Liver (tissue), 8 donors: ENCODE measurements at regions not wholly inside any gene's neighbourhood (a gene's known extent, or its start where the extent isn't known, plus 50 kb on each side); places are given as distances from the start of the nearest gene placed in this dataset.

Source experiments
- DNase-seq: peaks from one replicate; pipeline ENCODE4 v3.0.0-alpha.2; 2017; ENCODE audit warnings: low spot score
- H3K27ac ChIP-seq, 2 donors: one replicate each; pipeline ENCODE4 v1.7.0; 2013; ENCODE audit warnings: inconsistent platforms in 2 of 2, low read length in 2 of 2, control low read depth in 1 of 2, low read depth in 1 of 2, mild to moderate bottlenecking in 1 of 2
- H3K27me3 ChIP-seq, 4 donors: one replicate each; pipeline versions ENCODE4 v1.6.1 to v1.7.0; 2013; ENCODE audit warnings: low read length in 3 of 4, inconsistent platforms in 1 of 4, mild to moderate bottlenecking in 1 of 4, moderate library complexity in 1 of 4; ENCODE audit not compliant: control insufficient read depth in 4 of 4, insufficient read depth in 4 of 4
- H3K36me3 ChIP-seq, 4 donors: one replicate each; pipeline versions ENCODE4 v1.6.1 to v1.7.0; 2013; ENCODE audit warnings: low read length in 3 of 4, mild to moderate bottlenecking in 3 of 4, low read depth in 1 of 4, moderate library complexity in 1 of 4; ENCODE audit not compliant: control insufficient read depth in 4 of 4, insufficient read depth in 3 of 4
- H3K4me1 ChIP-seq, 4 donors: one replicate each; pipeline versions ENCODE4 v1.6.1 to v1.7.0; 2013; ENCODE audit warnings: low read length in 3 of 4, mild to moderate bottlenecking in 3 of 4, moderate library complexity in 1 of 4; ENCODE audit not compliant: control insufficient read depth in 4 of 4, insufficient read depth in 4 of 4
- H3K4me3 ChIP-seq, 3 donors: one replicate each; pipeline versions ENCODE4 v1.6.1 to v1.7.0; 2013; ENCODE audit warnings: low read length in 3 of 3, control low read depth in 1 of 3, low read depth in 1 of 3, mild to moderate bottlenecking in 1 of 3
- H3K9ac ChIP-seq, 2 donors: one replicate each; pipeline ENCODE4 v1.7.0; 2013; ENCODE audit warnings: low read length in 2 of 2, mild to moderate bottlenecking in 2 of 2, moderate library complexity in 2 of 2, control low read depth in 1 of 2, low read depth in 1 of 2
- H3K9me3 ChIP-seq, 4 donors: one replicate each; pipeline versions ENCODE4 v1.6.1 to v1.7.0; 2013; ENCODE audit warnings: low read length in 3 of 4; ENCODE audit not compliant: control insufficient read depth in 4 of 4
- ATF3 ChIP-seq: IDR thresholded peaks from 2 replicates; pipeline ENCODE4 v1.6.1; 2016; ENCODE audit warnings: antibody characterized with exemption
- CTCF ChIP-seq: fragments of 150-350 bp; IDR thresholded peaks from 2 replicates; pipeline ENCODE4 v1.5.1; 2017; ENCODE audit warnings: improper control_type of control experiment, low read depth, low read length; ENCODE audit not compliant: missing input control
- EGR1 ChIP-seq, 2 donors: IDR thresholded peaks; 2 replicates each; pipeline ENCODE4 v1.6.1; 2016 to 2018; ENCODE audit warnings: antibody characterized with exemption in 2 of 2, low read depth in 2 of 2
- FOXA1 ChIP-seq: IDR thresholded peaks from 2 replicates; pipeline ENCODE4 v1.6.1; 2016; ENCODE audit warnings: antibody characterized with exemption
- FOXA2 ChIP-seq: IDR thresholded peaks from 2 replicates; pipeline ENCODE4 v1.6.1; 2016; ENCODE audit warnings: antibody characterized with exemption
- GABPA ChIP-seq, 2 donors: IDR thresholded peaks in 1 of 2; conservative IDR thresholded peaks in 1 of 2; 2 replicates each; pipeline ENCODE4 v1.6.1; 2016; ENCODE audit warnings: antibody characterized with exemption in 2 of 2, mild to moderate bottlenecking in 1 of 2, moderate library complexity in 1 of 2
- HNF4A ChIP-seq, 2 donors: conservative IDR thresholded peaks; 2 replicates each; pipeline ENCODE4 v1.6.1; 2016; ENCODE audit warnings: antibody characterized with exemption in 2 of 2, mild to moderate bottlenecking in 2 of 2
- HNF4G ChIP-seq: IDR thresholded peaks from 2 replicates; pipeline ENCODE4 v1.6.1; 2016; ENCODE audit warnings: antibody characterized with exemption
- JUND ChIP-seq, 2 donors: IDR thresholded peaks; 2 replicates each; pipeline ENCODE4 v1.6.1; 2016; ENCODE audit warnings: antibody characterized with exemption in 2 of 2
- MAX ChIP-seq: IDR thresholded peaks from 2 replicates; pipeline ENCODE4 v1.6.1; 2016; ENCODE audit warnings: antibody characterized with exemption
- NR2F2 ChIP-seq: IDR thresholded peaks from 2 replicates; pipeline ENCODE4 v1.6.1; 2016; ENCODE audit warnings: antibody characterized with exemption
- RAD21 ChIP-seq, 2 donors: IDR thresholded peaks; 2 replicates each; pipeline ENCODE4 v1.6.1; 2016; ENCODE audit warnings: antibody characterized with exemption in 2 of 2, mild to moderate bottlenecking in 2 of 2
- REST ChIP-seq: IDR thresholded peaks from 2 replicates; pipeline ENCODE4 v1.6.1; 2016; ENCODE audit warnings: antibody characterized with exemption, mild to moderate bottlenecking
- RXRA ChIP-seq, 2 donors: IDR thresholded peaks; 2 replicates each; pipeline ENCODE4 v1.6.1; 2017 to 2018; ENCODE audit warnings: antibody characterized with exemption in 2 of 2, mild to moderate bottlenecking in 1 of 2
- SP1 ChIP-seq: IDR thresholded peaks from 2 replicates; pipeline ENCODE4 v1.6.1; 2018; ENCODE audit warnings: antibody characterized with exemption, mild to moderate bottlenecking
- TAF1 ChIP-seq: conservative IDR thresholded peaks from 2 replicates; pipeline ENCODE4 v1.6.1; 2016; ENCODE audit warnings: antibody characterized with exemption, mild to moderate bottlenecking
- YY1 ChIP-seq: IDR thresholded peaks from 2 replicates; pipeline ENCODE4 v1.6.1; 2016; ENCODE audit warnings: antibody characterized with exemption, mild to moderate bottlenecking
- ZBTB33 ChIP-seq: IDR thresholded peaks from 2 replicates; pipeline ENCODE4 v1.6.1; 2016; ENCODE audit warnings: antibody characterized with exemption
- WGBS: extraction: QIAGEN DNeasy Blood & Tissue Kit; methylation state at CpG from one replicate; pipeline ENCODE4 v1.1.7; 2013; 5-methylcytosine and 5-hydroxymethylcytosine counted together
- donor health status: healthy.
- donor health status: healthy.
- donor health status: healthy.
- donor health status: healthy.
- donor health status: healthy.

- TF ChIP-seq TAF1 (no peak), NR2F2 (no peak), RXRA (IDR thresholded peaks at IDR 0.05) (no peak), REST (no peak)
- H3K36me3 ChIP-seq, result no peaks in the 10 kb centered on the region
Observed at GRCh38 chr3:88657459-88657858, 450.0 kb upstream of the EPHA3 start.

GRCh38 chr3:88661433-88661824 lies 446.0 kb upstream of the EPHA3 start:
- H3K27me3 ChIP-seq, result no peaks in the 10 kb centered on the region
- H3K27ac ChIP-seq, result no peak overlapping the region
- no peak overlapping the region for H3K9ac ChIP-seq
- 53% methylated on average over 3 of the region's 3 CpGs for WGBS
- H3K4me3 ChIP-seq, result no peak overlapping the region
- TF ChIP-seq RAD21 (IDR thresholded peaks at IDR 0.05) (no peak), HNF4A (conservative IDR thresholded peaks at IDR 0.05) (no peak), FOXA2 (no peak), ATF3 (no peak), SP1 (no peak), HNF4G (no peak), FOXA1 (no peak), MAX (no peak), JUND (IDR thresholded peaks at IDR 0.05) (no peak), NR2F2 (no peak), TAF1 (no peak), YY1 (no peak), GABPA (IDR thresholded peaks at IDR 0.05 in 1 of 2, conservative IDR thresholded peaks at IDR 0.05 in 1 of 2) (no peak), REST (no peak), ZBTB33 (no peak), RXRA (IDR thresholded peaks at IDR 0.05) (no peak), EGR1 (IDR thresholded peaks at IDR 0.05; ENCODE audit: low read depth in 2 of 2) (no peak), CTCF (no peak)
- DNase-seq, result no peak
- H3K9me3 ChIP-seq, result no peaks in the 10 kb centered on the region
- H3K4me1 ChIP-seq, result no peaks in the 10 kb centered on the region
- H3K36me3 ChIP-seq, result no peaks in the 10 kb centered on the region

More at GRCh38 chr3:88657459-88657858, 450.0 kb upstream of the EPHA3 start:
- no peak for DNase-seq
- no peaks in the 10 kb centered on the region for H3K4me1 ChIP-seq
- H3K9me3 ChIP-seq, result no peaks in the 10 kb centered on the region
- 78% methylated on average over 4 of the region's 4 CpGs for WGBS
- H3K9ac ChIP-seq, result no peak overlapping the region
- H3K27ac ChIP-seq, result no peak overlapping the region
- no peak overlapping the region for H3K4me3 ChIP-seq
- no peaks in the 10 kb centered on the region for H3K27me3 ChIP-seq
